WTC11 (cell line): ENCODE measurements at regions not wholly inside any gene's neighbourhood (a gene's known extent, or its start where the extent isn't known, plus 50 kb on each side); places are given as distances from the start of the nearest gene placed in this dataset.

ENCODE experiments used
- ATF3 ChIP-seq: sonication (generic); formaldehyde crosslinking; conservative IDR thresholded peaks from 2 replicates; pipeline ENCODE4 v1.8.1; 2022; ENCODE audit warnings: mild to moderate bottlenecking, missing genetic modification reagents
- CREB1 ChIP-seq: sonication (generic); formaldehyde crosslinking; IDR thresholded peaks from 2 replicates; pipeline ENCODE4 v1.8.0; 2023; ENCODE audit warnings: mild to moderate bottlenecking, missing genetic modification reagents
- CREM ChIP-seq: sonication (generic); formaldehyde crosslinking; IDR thresholded peaks from 2 replicates; pipeline ENCODE4 v1.8.1; 2022; ENCODE audit warnings: mild to moderate bottlenecking, missing genetic modification reagents, moderate library complexity
- FOXK1 ChIP-seq: sonication (generic); formaldehyde crosslinking; IDR thresholded peaks from 2 replicates; pipeline ENCODE4 v1.8.0; 2022; ENCODE audit warnings: mild to moderate bottlenecking, moderate library complexity, missing genetic modification reagents
- GABPB1 ChIP-seq: sonication (generic); formaldehyde crosslinking; IDR thresholded peaks from 2 replicates; pipeline ENCODE4 v1.8.1; 2023; ENCODE audit warnings: mild to moderate bottlenecking, missing genetic modification reagents
- NR1H2 ChIP-seq: sonication (generic); formaldehyde crosslinking; IDR thresholded peaks from 2 replicates; pipeline ENCODE4 v1.9.0; 2021; ENCODE audit warnings: mild to moderate bottlenecking, moderate library complexity, missing genetic modification reagents
- SP1 ChIP-seq: sonication (generic); formaldehyde crosslinking; conservative IDR thresholded peaks from 2 replicates; pipeline ENCODE4 v1.8.1; 2022; ENCODE audit warnings: missing genetic modification reagents
- ZNF423 ChIP-seq: fragments of 250-450 bp; sonication (Bioruptor Pico); IDR thresholded peaks from 2 replicates; pipeline ENCODE4 v2.1.2; 2022; ENCODE audit warnings: mild to moderate bottlenecking, moderate library complexity
- TF ChIP-seq, protein P1 (sequence below): fragments of 200-600 bp; IDR thresholded peaks from 2 replicates; pipeline ENCODE4 v1.8.0; 2022; ENCODE audit warnings: antibody characterized with exemption
- TF ChIP-seq, protein P2 (sequence below): sonication (generic); formaldehyde crosslinking; IDR thresholded peaks from 2 replicates; pipeline ENCODE4 v1.8.0; 2022; ENCODE audit warnings: mild to moderate bottlenecking, missing genetic modification reagents

- TF ChIP-seq SP1 (CRISPR knock-in tag) (no peak), CREM (no peak), FOXK1 (CRISPR knock-in tag) (no peak), CREB1 (CRISPR knock-in tag) (no peak), ATF3 (CRISPR knock-in tag) (no peak), GABPB1 (no peak), ZNF423 (CRISPR knock-in tag) (no peak), NR1H2 (CRISPR knock-in tag) (no peak)
- TF ChIP-seq, protein P1, sequence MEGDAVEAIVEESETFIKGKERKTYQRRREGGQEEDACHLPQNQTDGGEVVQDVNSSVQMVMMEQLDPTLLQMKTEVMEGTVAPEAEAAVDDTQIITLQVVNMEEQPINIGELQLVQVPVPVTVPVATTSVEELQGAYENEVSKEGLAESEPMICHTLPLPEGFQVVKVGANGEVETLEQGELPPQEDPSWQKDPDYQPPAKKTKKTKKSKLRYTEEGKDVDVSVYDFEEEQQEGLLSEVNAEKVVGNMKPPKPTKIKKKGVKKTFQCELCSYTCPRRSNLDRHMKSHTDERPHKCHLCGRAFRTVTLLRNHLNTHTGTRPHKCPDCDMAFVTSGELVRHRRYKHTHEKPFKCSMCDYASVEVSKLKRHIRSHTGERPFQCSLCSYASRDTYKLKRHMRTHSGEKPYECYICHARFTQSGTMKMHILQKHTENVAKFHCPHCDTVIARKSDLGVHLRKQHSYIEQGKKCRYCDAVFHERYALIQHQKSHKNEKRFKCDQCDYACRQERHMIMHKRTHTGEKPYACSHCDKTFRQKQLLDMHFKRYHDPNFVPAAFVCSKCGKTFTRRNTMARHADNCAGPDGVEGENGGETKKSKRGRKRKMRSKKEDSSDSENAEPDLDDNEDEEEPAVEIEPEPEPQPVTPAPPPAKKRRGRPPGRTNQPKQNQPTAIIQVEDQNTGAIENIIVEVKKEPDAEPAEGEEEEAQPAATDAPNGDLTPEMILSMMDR = no peak
- TF ChIP-seq, protein P2, sequence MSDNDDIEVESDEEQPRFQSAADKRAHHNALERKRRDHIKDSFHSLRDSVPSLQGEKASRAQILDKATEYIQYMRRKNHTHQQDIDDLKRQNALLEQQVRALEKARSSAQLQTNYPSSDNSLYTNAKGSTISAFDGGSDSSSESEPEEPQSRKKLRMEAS = no peak
Measured at GRCh38 chr4:111572470-111572869, 572.8 kb upstream of the FAM241A start.
